IMR-90 (cell line): ENCODE measurements at regions not wholly inside any gene's neighbourhood (a gene's known extent, or its start where the extent isn't known, plus 50 kb on each side); places are given as distances from the start of the nearest gene placed in this dataset.
A peak's percentile ranks its signal among the peaks of the same experiment; 100 is the strongest.

Experiments
- ATAC-seq: fragments of 200-7000 bp; cut with Tn5 transposase; 2 replicates; pipeline ENCODE4 v1.9.1; 2020; ENCODE audit warnings: low read depth, mild to moderate bottlenecking, moderate library complexity
- BruUV-seq: library from RNA; stranded (reverse); fragments of 400-500 nt; replicated peaks from 2 replicates; lab custom pipeline; 2021; lab: Mats Ljungman, UMichigan
- CTCF ChIA-PET: fragments of 300-600 bp; formaldehyde crosslinking; extraction: SDS; loops from one replicate; lab custom pipeline; 2021; ENCODE audit warnings: antibody characterized with exemption; lab: Yijun Ruan, JAX
- POLR2A ChIA-PET: fragments of 300-600 bp; sonication (Branson Sonifier 250); formaldehyde crosslinking; loops from one replicate; lab custom pipeline; 2022; ENCODE audit warnings: antibody characterized with exemption; ENCODE audit not compliant: unreplicated experiment; lab: Charles Lee
- DNase-seq: peaks from one replicate; pipeline ENCODE4 v3.0.0; 2013
- H2AFZ ChIP-seq: replicated peaks from 2 replicates; pipeline ENCODE3; 2013; ENCODE audit warnings: low read length, mild to moderate bottlenecking; ENCODE audit not compliant: poor library complexity
- H2AK5ac ChIP-seq: 2 replicates; pipeline ENCODE4 v1.6.1; 2013; ENCODE audit warnings: low read depth, low read length, inconsistent platforms
- H2AK9ac ChIP-seq: replicated peaks from 2 replicates; pipeline ENCODE3; 2013; ENCODE audit warnings: mild to moderate bottlenecking, low read depth, low read length, moderate library complexity; ENCODE audit not compliant: poor library complexity
- H2BK120ac ChIP-seq: 2 replicates; pipeline ENCODE4 v1.6.1; 2013; ENCODE audit warnings: low read depth, low read length, inconsistent platforms
- H2BK15ac ChIP-seq: 3 replicates; pipeline ENCODE4 v1.6.1; 2013; ENCODE audit warnings: low read depth, low read length, inconsistent platforms
- H2BK20ac ChIP-seq: 2 replicates; pipeline ENCODE4 v1.6.1; 2013; ENCODE audit warnings: low read depth, mild to moderate bottlenecking, inconsistent platforms, low read length, moderate library complexity
- H2BK5ac ChIP-seq: 2 replicates; pipeline ENCODE4 v1.6.1; 2013; ENCODE audit warnings: mild to moderate bottlenecking, low read depth, low read length, inconsistent platforms; ENCODE audit not compliant: poor library complexity, severe bottlenecking
- H3K14ac ChIP-seq: replicated peaks from 2 replicates; pipeline ENCODE4 v1.6.1; 2013; ENCODE audit warnings: low read depth, low read length, inconsistent platforms
- H3K18ac ChIP-seq: 2 replicates; pipeline ENCODE4 v1.6.1; 2013; ENCODE audit warnings: low read depth, low read length, control low read depth
- H3K23ac ChIP-seq: 2 replicates; pipeline ENCODE4 v1.6.1; 2013; ENCODE audit warnings: low read depth, low read length, inconsistent platforms
- H3K27ac ChIP-seq: 2 replicates; pipeline ENCODE4 v1.5.1; 2013; ENCODE audit warnings: mild to moderate bottlenecking, control low read depth, low read length; ENCODE audit not compliant: insufficient read depth
- H3K27me3 ChIP-seq: 2 replicates; pipeline ENCODE4 v1.6.1; 2013; ENCODE audit warnings: low read length; ENCODE audit not compliant: control insufficient read depth, insufficient read depth
- H3K36me3 ChIP-seq: 2 replicates; pipeline ENCODE4 v1.6.1; 2013; ENCODE audit warnings: low read length, mixed read lengths; ENCODE audit not compliant: control insufficient read depth, insufficient read depth
- H3K4ac ChIP-seq: 2 replicates; pipeline ENCODE4 v1.6.1; 2013; ENCODE audit warnings: low read depth, low read length, inconsistent platforms
- H3K4me1 ChIP-seq: 2 replicates; pipeline ENCODE4 v1.6.1; 2013; ENCODE audit warnings: low read length, mixed read lengths; ENCODE audit not compliant: control insufficient read depth, insufficient read depth
- H3K4me2 ChIP-seq: 2 replicates; pipeline ENCODE4 v1.6.1; 2013; ENCODE audit warnings: low read depth, mild to moderate bottlenecking, control low read depth, low read length, moderate library complexity
- H3K4me3 ChIP-seq: 2 replicates; pipeline ENCODE4 v1.5.1; 2013; ENCODE audit warnings: low read depth, mild to moderate bottlenecking, control low read depth, low read length, moderate library complexity; ENCODE audit not compliant: insufficient read depth
- H3K56ac ChIP-seq: 2 replicates; pipeline ENCODE4 v1.6.1; 2013; ENCODE audit warnings: low read length, inconsistent platforms; ENCODE audit not compliant: insufficient read depth; ENCODE audit errors: extremely low read depth
- H3K79me1 ChIP-seq, 2 experiments: 2 replicates each; pipeline ENCODE4 v1.6.1; 2013; ENCODE audit warnings: low read length in 2 of 2, inconsistent platforms in 1 of 2, low read depth in 1 of 2
- H3K9ac ChIP-seq: 2 replicates; pipeline ENCODE4 v1.6.1; 2013; ENCODE audit warnings: low read depth, low read length, control low read depth
- H3K9me1 ChIP-seq: 2 replicates; pipeline ENCODE4 v1.6.1; 2013; ENCODE audit warnings: low read length, inconsistent platforms; ENCODE audit not compliant: insufficient read depth
- H3K9me3 ChIP-seq: 2 replicates; pipeline ENCODE4 v1.6.1; 2013; ENCODE audit warnings: low read length; ENCODE audit not compliant: control insufficient read depth, insufficient read depth
- H4K20me1 ChIP-seq: 2 replicates; pipeline ENCODE4 v1.6.1; 2013; ENCODE audit warnings: low read length, inconsistent platforms; ENCODE audit not compliant: insufficient read depth
- H4K5ac ChIP-seq: 2 replicates; pipeline ENCODE4 v1.6.1; 2013; ENCODE audit warnings: mild to moderate bottlenecking, low read depth, low read length, control low read depth
- H4K8ac ChIP-seq, 2 experiments: 2 replicates each; pipeline ENCODE4 v1.6.1; 2013; ENCODE audit warnings: low read depth in 2 of 2, low read length in 2 of 2, control low read depth in 1 of 2, inconsistent platforms in 1 of 2
- H4K91ac ChIP-seq: 2 replicates; pipeline ENCODE4 v1.6.1; 2013; ENCODE audit warnings: low read depth, low read length, inconsistent platforms; ENCODE audit not compliant: insufficient read depth
- CEBPB ChIP-seq: IDR thresholded peaks from 2 replicates; pipeline ENCODE4 v1.6.1; 2012; ENCODE audit warnings: low read depth, low read length, improper control_type of control experiment
- CHD1 ChIP-seq: IDR thresholded peaks from 2 replicates; pipeline ENCODE4 v1.6.1; 2012; ENCODE audit warnings: low read depth, low read length, improper control_type of control experiment
- MAFK ChIP-seq: IDR thresholded peaks from 2 replicates; pipeline ENCODE4 v1.6.1; 2012; ENCODE audit warnings: low read depth, low read length, improper control_type of control experiment
- WGBS, 2 experiments: methylation state at CpG; one replicate each; pipeline versions ENCODE4 v1.1.5 to v1.1.7; 2013; ENCODE audit warnings: missing lambda C conversion rate in 2 of 2; ENCODE audit not compliant: insufficient read length in 1 of 2; ENCODE audit errors: extremely low coverage in 2 of 2; 5-methylcytosine and 5-hydroxymethylcytosine counted together
- dilution Hi-C: fragments of 300-500 bp; cut with HindIII; formaldehyde crosslinking; loops from one replicate; pipeline ENCODE4 v1.14.3; 2018; ENCODE audit warnings: low sequenced_read_pairs; ENCODE audit not compliant: unreplicated experiment
- in situ Hi-C: fragments of 300-500 bp; cut with MboI; formaldehyde crosslinking; loops from 3 replicates; pipeline ENCODE4 v1.14.3; 2019; ENCODE audit warnings: low sequenced_read_pairs, inconsistent platforms, mixed read lengths
- intact Hi-C: fragments of 100-400 bp; cut with micrococcal nuclease; formaldehyde crosslinking; loops from 2 replicates; pipeline ENCODE4 v1.10.0; 2022

DNA sequence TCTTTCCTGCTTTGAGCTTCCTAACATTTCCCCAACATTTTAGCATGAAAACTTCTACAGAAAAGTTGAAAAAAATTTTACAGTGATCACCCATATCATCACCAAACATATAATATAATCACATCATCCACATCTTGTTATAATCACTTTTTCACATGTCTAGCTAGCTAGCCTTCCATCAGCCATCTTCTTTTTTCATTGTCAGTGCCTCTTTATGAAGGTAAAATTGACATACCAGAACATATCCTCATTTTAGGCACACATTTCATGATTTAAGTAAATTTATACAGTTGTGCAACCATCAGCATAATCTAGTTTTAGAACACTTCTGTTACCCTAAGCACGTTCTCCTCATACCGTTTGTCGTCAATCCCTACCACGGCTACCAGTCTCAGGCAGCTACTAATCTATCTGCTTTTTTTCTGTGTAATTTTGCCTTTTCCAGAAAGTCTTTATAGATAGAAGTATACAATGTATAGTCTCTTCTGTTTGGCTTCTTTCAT lies 73.7 kb downstream of the VEGFA start:
- Histone ChIP-seq H2AK5ac (no peak overlapping the region), H3K56ac (no peak overlapping the region), H3K79me1 (no peaks in the 10 kb centered on the region), H2BK20ac (no peak overlapping the region), H3K9ac (no peak overlapping the region), H3K9me3 (no peaks in the 10 kb centered on the region), H2BK15ac (no peak overlapping the region), H3K14ac (no peak overlapping the region), H3K36me3 (no peaks in the 10 kb centered on the region), H3K4me3 (no peak overlapping the region), H3K4ac (no peak overlapping the region), H3K9me1 (peaks cover 13% of the 10 kb centered on the region; the same call in 1 of the 2 replicates), H3K4me2 (no peak overlapping the region), H3K4me1 (peaks cover 18% of the 10 kb centered on the region), H4K20me1 (peaks cover 6% of the 10 kb centered on the region; the same call in 1 of the 2 replicates), H2AK9ac (no peak overlapping the region), H4K5ac (no peak overlapping the region), H2AFZ (no peak overlapping the region), H2BK5ac (no peak overlapping the region), H4K91ac (no peak overlapping the region), H3K27ac (no peak overlapping the region), H3K27me3 (peaks cover 28% of the 10 kb centered on the region), H3K23ac (no peak overlapping the region), H4K8ac (no peak overlapping the region), H2BK120ac (no peak overlapping the region), H3K18ac (no peak overlapping the region)
- TF ChIP-seq CEBPB (no peak), MAFK (peak; percentile 56; the same call in 1 of the 2 replicates), CHD1 (no peak)
- in situ Hi-C loops (no loop called here), dilution Hi-C loops (no loop called here), intact Hi-C loops (no loop called here)
- BruUV-seq, result no TSS peak
- DNase-seq, result no peak
- CTCF ChIA-PET, result no interaction called here
- POLR2A ChIA-PET, result no interaction called here
- no CpG with 5 or more reads among the region's 4 CpGs for WGBS, 2 experiments
- ATAC-seq, result no peak
